ENCODE measurements at regions not wholly inside any gene's neighbourhood (a gene's known extent, or its start where the extent isn't known, plus 50 kb on each side); places are given as distances from the start of the nearest gene placed in this dataset.

DNA sequence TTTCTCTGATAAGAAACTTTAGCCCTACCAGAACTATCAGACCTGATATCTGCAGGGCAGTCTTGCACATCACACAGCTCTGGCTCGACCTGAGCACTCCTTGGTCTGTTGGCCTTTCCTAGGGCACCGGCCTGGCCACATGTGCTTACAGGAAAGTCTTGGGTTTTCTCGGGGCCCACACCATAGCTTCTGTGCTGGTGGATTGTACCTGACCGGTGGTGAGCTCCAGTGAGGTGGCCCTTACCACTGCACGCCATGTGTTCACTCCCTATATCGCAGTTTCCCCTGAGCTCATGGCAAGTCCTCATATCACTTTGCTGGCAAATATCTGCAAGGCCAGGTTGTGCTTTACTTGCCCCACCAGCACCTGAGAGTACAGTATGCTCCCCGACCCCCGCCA, 2637.4 kb downstream of the ARAP2 start:
- H3K4me3 ChIP-seq (ENCODE audit: low read depth, low read length), result no peak overlapping the region
- no peak for DNase-seq (ENCODE audit: low read depth)
- TF ChIP-seq, protein P1, sequence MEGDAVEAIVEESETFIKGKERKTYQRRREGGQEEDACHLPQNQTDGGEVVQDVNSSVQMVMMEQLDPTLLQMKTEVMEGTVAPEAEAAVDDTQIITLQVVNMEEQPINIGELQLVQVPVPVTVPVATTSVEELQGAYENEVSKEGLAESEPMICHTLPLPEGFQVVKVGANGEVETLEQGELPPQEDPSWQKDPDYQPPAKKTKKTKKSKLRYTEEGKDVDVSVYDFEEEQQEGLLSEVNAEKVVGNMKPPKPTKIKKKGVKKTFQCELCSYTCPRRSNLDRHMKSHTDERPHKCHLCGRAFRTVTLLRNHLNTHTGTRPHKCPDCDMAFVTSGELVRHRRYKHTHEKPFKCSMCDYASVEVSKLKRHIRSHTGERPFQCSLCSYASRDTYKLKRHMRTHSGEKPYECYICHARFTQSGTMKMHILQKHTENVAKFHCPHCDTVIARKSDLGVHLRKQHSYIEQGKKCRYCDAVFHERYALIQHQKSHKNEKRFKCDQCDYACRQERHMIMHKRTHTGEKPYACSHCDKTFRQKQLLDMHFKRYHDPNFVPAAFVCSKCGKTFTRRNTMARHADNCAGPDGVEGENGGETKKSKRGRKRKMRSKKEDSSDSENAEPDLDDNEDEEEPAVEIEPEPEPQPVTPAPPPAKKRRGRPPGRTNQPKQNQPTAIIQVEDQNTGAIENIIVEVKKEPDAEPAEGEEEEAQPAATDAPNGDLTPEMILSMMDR (conservative IDR thresholded peaks at IDR 0.05; ENCODE audit: low read depth, low read length), result no peak

DNA sequence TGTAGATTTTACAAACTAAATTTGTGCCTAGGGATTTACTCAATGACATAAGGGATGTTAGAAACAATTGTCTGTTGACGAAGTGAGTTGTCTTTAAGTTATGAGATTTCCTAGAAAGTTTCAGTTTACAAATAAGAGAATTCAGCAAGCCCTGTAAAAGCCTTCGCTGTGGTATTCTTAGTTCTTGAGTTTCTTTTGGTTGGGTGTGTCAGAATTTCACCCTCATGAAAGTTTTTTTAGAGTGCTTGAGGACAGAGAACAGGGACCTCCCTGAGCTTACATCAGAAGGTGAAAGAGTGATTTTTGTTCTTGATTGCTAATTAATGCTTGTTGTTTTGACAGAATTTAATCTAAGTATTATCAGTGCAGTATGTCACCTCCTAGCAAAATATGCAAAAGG, 2628.2 kb downstream of the ARAP2 start:
- TF ChIP-seq, protein P1 (conservative IDR thresholded peaks at IDR 0.05; ENCODE audit: low read depth, low read length), result no peak
- H3K4me3 ChIP-seq (ENCODE audit: low read depth, low read length), result no peak overlapping the region
- DNase-seq (ENCODE audit: low read depth), result no peak

DNA sequence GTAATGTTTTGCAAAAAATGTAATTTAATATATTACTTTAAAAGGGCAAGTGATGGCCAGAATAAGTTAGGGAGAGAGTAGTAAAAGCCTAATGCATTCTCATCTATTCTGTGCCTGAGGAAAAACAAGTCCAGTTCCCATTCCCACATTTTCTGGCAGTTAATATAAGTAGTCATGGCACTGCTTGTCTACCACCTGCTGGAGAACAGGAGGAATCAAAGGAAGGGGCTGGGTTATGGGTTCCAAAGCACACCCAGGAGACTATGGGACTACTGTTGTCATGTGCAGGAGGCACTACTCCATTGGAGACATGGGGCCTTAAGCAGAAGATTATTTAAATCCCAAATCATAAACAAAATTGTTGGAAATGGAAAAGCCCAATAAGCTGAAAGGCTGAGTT, 2618.6 kb downstream of the ARAP2 start:
- TF ChIP-seq, protein P1 (conservative IDR thresholded peaks at IDR 0.05; ENCODE audit: low read depth, low read length), result peak; percentile 34
- DNase-seq (ENCODE audit: low read depth), result no peak
- H3K4me3 ChIP-seq (ENCODE audit: low read depth, low read length), result no peak overlapping the region

DNA sequence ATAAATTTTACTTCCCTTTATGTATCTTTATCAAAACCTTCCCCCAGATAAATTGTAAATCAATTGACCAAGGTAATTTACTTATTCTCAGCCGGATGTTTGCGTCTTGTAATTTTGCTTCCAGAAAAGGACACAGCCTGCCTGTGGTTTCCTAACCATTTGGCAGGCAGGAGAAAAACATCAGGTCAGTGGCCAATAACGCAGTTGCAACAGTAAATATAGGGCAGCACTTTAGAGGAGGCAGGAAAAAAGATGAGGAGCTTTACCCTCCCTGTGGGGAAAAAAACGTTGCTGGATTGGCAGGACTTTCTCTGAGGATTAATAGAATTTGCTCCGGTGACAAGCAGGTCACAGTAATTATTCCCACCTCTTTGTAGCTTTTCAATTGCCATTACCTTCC, 2618.1 kb downstream of the ARAP2 start:
- TF ChIP-seq, protein P1 (conservative IDR thresholded peaks at IDR 0.05; ENCODE audit: low read depth, low read length), result no peak
- DNase-seq (ENCODE audit: low read depth), result no peak
- no peak overlapping the region for H3K4me3 ChIP-seq (ENCODE audit: low read depth, low read length)

DNA sequence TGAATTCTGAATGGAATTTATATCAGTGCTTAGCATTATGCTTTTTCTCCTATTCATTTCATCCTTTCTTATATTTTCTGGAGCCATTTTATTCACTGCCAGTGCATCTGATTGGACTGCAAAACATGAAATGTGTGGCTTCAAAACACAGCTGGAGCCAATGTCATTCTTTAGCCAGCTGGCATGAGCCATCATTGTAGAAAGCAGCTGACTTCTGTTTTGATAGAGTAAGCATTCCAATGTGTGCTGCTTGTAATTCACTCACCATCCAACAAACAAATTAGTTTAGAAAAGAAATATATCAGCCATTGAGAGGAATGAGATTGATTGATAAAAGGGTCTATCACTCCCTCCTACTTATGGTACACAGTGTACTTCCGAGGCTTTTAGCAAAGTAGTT, 2616.0 kb downstream of the ARAP2 start:
- TF ChIP-seq, protein P1 (conservative IDR thresholded peaks at IDR 0.05; ENCODE audit: low read depth, low read length), result no peak
- no peak for DNase-seq (ENCODE audit: low read depth)
- no peak overlapping the region for H3K4me3 ChIP-seq (ENCODE audit: low read depth, low read length)

DNA sequence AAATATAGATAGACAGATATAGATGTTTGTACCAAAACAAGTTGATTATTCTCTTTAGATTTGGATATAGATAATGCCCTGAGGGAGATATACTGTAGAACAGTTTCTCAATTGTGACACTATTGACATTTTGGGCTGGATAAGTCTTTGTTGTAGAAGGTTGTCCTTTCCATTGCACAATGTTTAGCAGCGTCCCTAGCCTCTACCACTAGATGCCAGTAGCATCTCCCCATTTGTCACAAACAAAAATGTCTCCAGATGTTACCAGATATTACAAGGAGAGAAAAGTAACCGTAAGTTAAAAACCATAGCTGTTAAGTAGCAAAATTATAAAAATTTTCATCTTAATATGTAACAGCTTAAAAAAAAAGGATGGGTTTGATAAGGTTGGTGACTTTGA, 2595.3 kb downstream of the ARAP2 start:
- DNase-seq (ENCODE audit: low read depth), result no peak
- TF ChIP-seq, protein P1 (conservative IDR thresholded peaks at IDR 0.05; ENCODE audit: low read depth, low read length), result peak; percentile 54
- no peak overlapping the region for H3K4me3 ChIP-seq (ENCODE audit: low read depth, low read length)

DNA sequence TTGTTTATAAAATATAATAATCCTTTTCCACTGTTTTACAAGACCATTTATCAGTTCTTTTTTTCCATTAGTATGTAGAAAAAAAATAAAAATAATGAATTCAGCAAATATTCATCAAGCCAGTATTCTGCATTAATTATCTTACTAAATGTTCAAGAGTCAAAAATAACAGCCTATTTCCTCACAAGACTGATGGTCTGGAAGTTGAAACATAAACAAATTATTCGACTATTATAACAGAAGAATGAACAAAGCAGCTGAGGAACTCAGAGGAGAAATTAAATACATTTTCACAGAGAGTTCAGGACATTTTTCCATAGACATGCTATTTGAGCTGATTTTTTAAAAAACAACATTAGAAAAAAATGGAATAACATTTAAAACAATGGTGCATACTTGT, 2594.8 kb downstream of the ARAP2 start:
- DNase-seq (ENCODE audit: low read depth), result no peak
- TF ChIP-seq, protein P1 (conservative IDR thresholded peaks at IDR 0.05; ENCODE audit: low read depth, low read length), result no peak
- no peak overlapping the region for H3K4me3 ChIP-seq (ENCODE audit: low read depth, low read length)
